ENCODE measurements at regions not wholly inside any gene's neighbourhood (a gene's known extent, or its start where the extent isn't known, plus 50 kb on each side); places are given as distances from the start of the nearest gene placed in this dataset.

- intact Hi-C loops (cut with micrococcal nuclease): no loop called here
- Mint-ChIP-seq H3K27me3 (no peaks in the 10 kb centered on the region), H3K4me1 (no peaks in the 10 kb centered on the region), H3K9me3 (peaks cover 0 to 2% (median 0%) of the 10 kb centered on the region in 8 donors), H3K27ac (no peak overlapping the region), H3K4me3 (no peak overlapping the region), H3K36me3 (no peaks in the 10 kb centered on the region)
- Histone ChIP-seq H3K4me3 (ENCODE audit: low read length in 2 of 2) (no peak overlapping the region), H3K27ac (ENCODE audit: low read depth, low read length) (no peak overlapping the region), H3K36me3 (ENCODE audit: insufficient read depth, low read length) (no peaks in the 10 kb centered on the region), H3K9me3 (ENCODE audit: control insufficient read depth in 1 of 2, low read length in 2 of 2) (no peaks in the 10 kb centered on the region), H3K4me1 (ENCODE audit: insufficient read depth, low read length) (no peaks in the 10 kb centered on the region), H3K27me3 (ENCODE audit: insufficient read depth, low read length) (no peaks in the 10 kb centered on the region)
- CTCF ChIA-PET (ENCODE audit: partially characterized antibody): no interaction called here
- DNase-seq: no peak
- POLR2A ChIA-PET (ENCODE audit: partially characterized antibody): no interaction called here
Observed at GRCh38 chr3:3734881-3735280, 64.3 kb upstream of the LRRN1 start.

- intact Hi-C loops (cut with micrococcal nuclease): no loop called here
- no peak overlapping the region for H3K27ac ChIP-seq (ENCODE audit: low read depth, low read length)
- H3K4me1 ChIP-seq (ENCODE audit: insufficient read depth, low read length): no peaks in the 10 kb centered on the region
- no peak overlapping the region for H3K4me3 ChIP-seq (ENCODE audit: low read length in 2 of 2)
- Mint-ChIP-seq H3K36me3 (peaks cover 0 to 2% of the 10 kb centered on the region in 2 donors), H3K27ac (no peak overlapping the region), H3K27me3 (no peaks in the 10 kb centered on the region), H3K4me3 (no peak overlapping the region), H3K9me3 (peaks cover 0 to 2% (median 0%) of the 10 kb centered on the region in 8 donors), H3K4me1 (no peaks in the 10 kb centered on the region)
- POLR2A ChIA-PET (ENCODE audit: partially characterized antibody): no interaction called here
- H3K36me3 ChIP-seq (ENCODE audit: insufficient read depth, low read length): no peaks in the 10 kb centered on the region
- DNase-seq: no peak
- no peaks in the 10 kb centered on the region for H3K27me3 ChIP-seq (ENCODE audit: insufficient read depth, low read length)
- no peaks in the 10 kb centered on the region for H3K9me3 ChIP-seq (ENCODE audit: control insufficient read depth in 1 of 2, low read length in 2 of 2)
- CTCF ChIA-PET (ENCODE audit: partially characterized antibody): no interaction called here
Observed at GRCh38 chr3:3729261-3729660, 70.0 kb upstream of the LRRN1 start.

GRCh38 chr3:3726549-3726948 is 72.7 kb upstream of the LRRN1 start:
- no peak overlapping the region for H3K4me3 ChIP-seq (ENCODE audit: low read length in 2 of 2)
- H3K27ac ChIP-seq (ENCODE audit: low read depth, low read length): no peak overlapping the region
- intact Hi-C loops (cut with micrococcal nuclease): no loop called here
- Mint-ChIP-seq H3K27ac (no peak overlapping the region), H3K9me3 (peaks cover 0 to 3% (median 0%) of the 10 kb centered on the region in 8 donors), H3K4me1 (no peaks in the 10 kb centered on the region), H3K4me3 (no peak overlapping the region), H3K27me3 (no peaks in the 10 kb centered on the region), H3K36me3 (peaks cover 0 to 2% of the 10 kb centered on the region in 2 donors)
- no peaks in the 10 kb centered on the region for H3K4me1 ChIP-seq (ENCODE audit: insufficient read depth, low read length)
- no peaks in the 10 kb centered on the region for H3K9me3 ChIP-seq (ENCODE audit: control insufficient read depth in 1 of 2, low read length in 2 of 2)
- DNase-seq: no peak
- CTCF ChIA-PET (ENCODE audit: partially characterized antibody): no interaction called here
- POLR2A ChIA-PET (ENCODE audit: partially characterized antibody): no interaction called here
- no peaks in the 10 kb centered on the region for H3K27me3 ChIP-seq (ENCODE audit: insufficient read depth, low read length)
- no peaks in the 10 kb centered on the region for H3K36me3 ChIP-seq (ENCODE audit: insufficient read depth, low read length)

- Mint-ChIP-seq H3K27ac (no peak overlapping the region), H3K36me3 (peaks cover 0 to 7% of the 10 kb centered on the region in 2 donors), H3K4me1 (peaks cover 0 to 1% (median 0%) of the 10 kb centered on the region in 4 donors), H3K27me3 (no peaks in the 10 kb centered on the region), H3K9me3 (peaks cover 0 to 11% (median 5%) of the 10 kb centered on the region in 8 donors), H3K4me3 (no peak overlapping the region)
- no peaks in the 10 kb centered on the region for H3K36me3 ChIP-seq (ENCODE audit: insufficient read depth, low read length)
- H3K9me3 ChIP-seq (ENCODE audit: control insufficient read depth in 1 of 2, low read length in 2 of 2): no peaks in the 10 kb centered on the region
- intact Hi-C loops (cut with micrococcal nuclease): no loop called here
- no peak for DNase-seq
- no peaks in the 10 kb centered on the region for H3K27me3 ChIP-seq (ENCODE audit: insufficient read depth, low read length)
- POLR2A ChIA-PET (ENCODE audit: partially characterized antibody): no interaction called here
- H3K4me1 ChIP-seq (ENCODE audit: insufficient read depth, low read length): no peaks in the 10 kb centered on the region
- no peak overlapping the region for H3K4me3 ChIP-seq (ENCODE audit: low read length in 2 of 2)
- CTCF ChIA-PET (ENCODE audit: partially characterized antibody): no interaction called here
- no peak overlapping the region for H3K27ac ChIP-seq (ENCODE audit: low read depth, low read length)
Observed at GRCh38 chr3:3714572-3714971, 84.7 kb upstream of the LRRN1 start.

- no peak for DNase-seq
- Mint-ChIP-seq H3K4me3 (no peak overlapping the region), H3K9me3 (peaks cover 0 to 4% (median 3%) of the 10 kb centered on the region in 8 donors), H3K27ac (no peak overlapping the region), H3K4me1 (no peaks in the 10 kb centered on the region), H3K36me3 (peaks cover 0 to 7% of the 10 kb centered on the region in 2 donors), H3K27me3 (peaks cover 0 to 1% of the 10 kb centered on the region in 2 donors)
- intact Hi-C loops (cut with micrococcal nuclease): no loop called here
- ChIA-PET CTCF (ENCODE audit: partially characterized antibody) (no interaction called here), POLR2A (ENCODE audit: partially characterized antibody) (no interaction called here)
- no peak overlapping the region for H3K27ac ChIP-seq (ENCODE audit: low read depth, low read length)
- no peaks in the 10 kb centered on the region for H3K4me1 ChIP-seq (ENCODE audit: insufficient read depth, low read length)
- H3K27me3 ChIP-seq (ENCODE audit: insufficient read depth, low read length): no peaks in the 10 kb centered on the region
- no peaks in the 10 kb centered on the region for H3K36me3 ChIP-seq (ENCODE audit: insufficient read depth, low read length)
- no peaks in the 10 kb centered on the region for H3K9me3 ChIP-seq (ENCODE audit: control insufficient read depth in 1 of 2, low read length in 2 of 2)
- H3K4me3 ChIP-seq (ENCODE audit: low read length in 2 of 2): no peak overlapping the region
Observed at GRCh38 chr3:3712971-3713370, 86.3 kb upstream of the LRRN1 start.

- peaks cover 0 to 1% of the 10 kb centered on the region in 2 donors for H3K27me3 Mint-ChIP-seq
- CTCF ChIA-PET (ENCODE audit: partially characterized antibody): no interaction called here
- H3K4me1 ChIP-seq (ENCODE audit: insufficient read depth, low read length): no peaks in the 10 kb centered on the region
Observed at GRCh38 chr3:3708769-3709115, 90.5 kb upstream of the LRRN1 start.

GRCh38 chr3:3707858-3708768 is 91.1 kb upstream of the LRRN1 start:
- Histone ChIP-seq H3K9me3 (ENCODE audit: control insufficient read depth in 1 of 2, low read length in 2 of 2) (no peaks in the 10 kb centered on the region), H3K4me3 (ENCODE audit: low read length in 2 of 2) (no peak overlapping the region), H3K27ac (ENCODE audit: low read depth, low read length) (no peak overlapping the region), H3K4me1 (ENCODE audit: insufficient read depth, low read length) (no peaks in the 10 kb centered on the region), H3K36me3 (ENCODE audit: insufficient read depth, low read length) (no peaks in the 10 kb centered on the region), H3K27me3 (ENCODE audit: insufficient read depth, low read length) (no peaks in the 10 kb centered on the region)
- POLR2A ChIA-PET (ENCODE audit: partially characterized antibody): no interaction called here
- CTCF ChIA-PET (ENCODE audit: partially characterized antibody): no interaction called here
- intact Hi-C loops (cut with micrococcal nuclease): no loop called here
- DNase-seq: no peak
- Mint-ChIP-seq H3K4me1 (no peaks in the 10 kb centered on the region), H3K27ac (no peak overlapping the region), H3K36me3 (peaks cover 0 to 3% of the 10 kb centered on the region in 2 donors), H3K9me3 (peaks cover 0 to 3% (median 0%) of the 10 kb centered on the region in 8 donors), H3K27me3 (peaks cover 0 to 1% of the 10 kb centered on the region in 2 donors), H3K4me3 (no peak overlapping the region)

More at GRCh38 chr3:3708769-3709115, 90.5 kb upstream of the LRRN1 start:
- POLR2A ChIA-PET (ENCODE audit: partially characterized antibody): no interaction called here
- no peak overlapping the region for H3K4me3 Mint-ChIP-seq
- intact Hi-C loops (cut with micrococcal nuclease): no loop called here
- H3K4me3 ChIP-seq (ENCODE audit: low read length in 2 of 2): no peak overlapping the region
- DNase-seq: no peak
- no peaks in the 10 kb centered on the region for H3K27me3 ChIP-seq (ENCODE audit: insufficient read depth, low read length)
- H3K36me3 ChIP-seq (ENCODE audit: insufficient read depth, low read length): no peaks in the 10 kb centered on the region
- H3K4me1 Mint-ChIP-seq: no peaks in the 10 kb centered on the region
- H3K27ac Mint-ChIP-seq: no peak overlapping the region
- no peaks in the 10 kb centered on the region for H3K9me3 ChIP-seq (ENCODE audit: control insufficient read depth in 1 of 2, low read length in 2 of 2)
- H3K9me3 Mint-ChIP-seq: peaks cover 0 to 3% (median 0%) of the 10 kb centered on the region in 8 donors
- peaks cover 0 to 3% of the 10 kb centered on the region in 2 donors for H3K36me3 Mint-ChIP-seq
- no peak overlapping the region for H3K27ac ChIP-seq (ENCODE audit: low read depth, low read length)

All from CD4-positive, alpha-beta memory T cell (primary cell).